Gastrocnemius medialis (tissue), 4 donors: ENCODE measurements at regions not wholly inside any gene's neighbourhood (a gene's known extent, or its start where the extent isn't known, plus 50 kb on each side); places are given as distances from the start of the nearest gene placed in this dataset.

Experiments used
- ATAC-seq, 2 donors: fragments of 150-250 bp; one replicate each; pipeline ENCODE4 v1.9.1; 2016
- DNase-seq, 2 donors: peaks; one replicate each; pipeline ENCODE4 v3.0.0-alpha.2; 2019
- H3K27ac ChIP-seq, 4 donors: fragments of 200-600 bp; sonication (generic); 1 replicate in 1 of 4; 2 replicates in 3 of 4; pipeline ENCODE4 v1.5.1; 2016 to 2018; ENCODE audit warnings: mild to moderate bottlenecking in 2 of 4, moderate library complexity in 1 of 4
- H3K27me3 ChIP-seq, 3 donors: fragments of 200-600 bp; sonication (generic) in 2 of 3; 1 replicate in 1 of 3; 2 replicates in 2 of 3; pipeline versions ENCODE4 v1.5.1 to v1.6.0; 2016 to 2019; ENCODE audit warnings: mild to moderate bottlenecking in 1 of 3, moderate library complexity in 1 of 3
- H3K36me3 ChIP-seq, 2 donors: fragments of 200-600 bp; sonication (generic) in 1 of 2; one replicate each; pipeline ENCODE4 v1.5.1; 2017 to 2018
- H3K4me1 ChIP-seq, 2 donors: fragments of 200-600 bp; sonication (generic) in 1 of 2; one replicate each; pipeline ENCODE4 v1.5.1; 2016 to 2017; ENCODE audit warnings: mild to moderate bottlenecking in 2 of 2
- H3K4me3 ChIP-seq, 4 donors: fragments of 200-600 bp; sonication (generic) in 3 of 4; 1 replicate in 1 of 4; 2 replicates in 3 of 4; pipeline ENCODE4 v1.5.1; 2016 to 2019; ENCODE audit warnings: mild to moderate bottlenecking in 2 of 4
- H3K9me3 ChIP-seq, 3 donors: fragments of 200-600 bp; sonication (generic) in 2 of 3; 1 replicate in 1 of 3; 2 replicates in 2 of 3; pipeline ENCODE4 v1.5.1; 2016 to 2019
- CTCF ChIP-seq, 5 experiments: fragments of 450-650 bp in 3 of 5; fragments of 200-600 bp in 2 of 5; sonication (generic) in 2 of 5; IDR thresholded peaks in 4 of 5; conservative IDR thresholded peaks in 1 of 5; 1 replicate in 4 of 5; 2 replicates in 1 of 5; pipeline ENCODE4 v1.5.1; 2016 to 2019; ENCODE audit warnings: antibody characterized with exemption in 5 of 5, mild to moderate bottlenecking in 3 of 5, moderate library complexity in 3 of 5
- POLR2A ChIP-seq, 2 donors: fragments of 450-650 bp; IDR thresholded peaks; one replicate each; pipeline ENCODE4 v1.6.1; 2017; ENCODE audit warnings: antibody characterized with exemption in 2 of 2, mild to moderate bottlenecking in 2 of 2, moderate library complexity in 2 of 2
- in situ Hi-C, 4 donors: fragments of 200-750 bp; cut with MboI; loops; one replicate each; pipeline versions ENCODE4 v1.15.0 to v1.8.0; 2017; ENCODE audit warnings: low sequenced_read_pairs in 4 of 4
- intact Hi-C: fragments of 100-400 bp; cut with DNase I; formaldehyde crosslinking; loops from one replicate; pipeline ENCODE4 v1.15.1; 2023; ENCODE audit warnings: low total_unique reads

- Histone ChIP-seq H3K4me1 (peaks cover 0 to 15% of the 10 kb centered on the region in 2 donors), H3K27ac (no peak overlapping the region), H3K36me3 (no peaks in the 10 kb centered on the region), H3K9me3 (no peaks in the 10 kb centered on the region), H3K4me3 (no peak overlapping the region), H3K27me3 (no peaks in the 10 kb centered on the region)
- TF ChIP-seq POLR2A (IDR thresholded peaks at IDR 0.05) (no peak), CTCF (IDR thresholded peaks at IDR 0.05 in 4 of 5, conservative IDR thresholded peaks at IDR 0.05 in 1 of 5) (no peak)
- DNase-seq (peak in 1 of 2 donors; percentile 29), ATAC-seq (no peak)
- in situ Hi-C loops: no loop called here
- intact Hi-C loops: loop anchor here (5.0 kb wide), 2 partner anchors 156 to 306 kb away; partner anchors contain the start of gene ACKR3
Measured at GRCh38 chr2:236872981-236873380, 212.7 kb upstream of the COPS8 start.

- in situ Hi-C loops (no loop called here), intact Hi-C loops (loop anchor here (5.0 kb wide), 2 partner anchors 156 to 306 kb away; partner anchors contain the start of gene ACKR3)
- Histone ChIP-seq H3K27ac (no peak overlapping the region), H3K27me3 (no peaks in the 10 kb centered on the region), H3K36me3 (no peaks in the 10 kb centered on the region), H3K4me1 (peaks cover 0 to 15% of the 10 kb centered on the region in 2 donors), H3K4me3 (no peak overlapping the region), H3K9me3 (no peaks in the 10 kb centered on the region)
- ATAC-seq (no peak), DNase-seq (no peak)
- no peak for TF ChIP-seq CTCF (IDR thresholded peaks at IDR 0.05 in 4 of 5, conservative IDR thresholded peaks at IDR 0.05 in 1 of 5)
Measured at GRCh38 chr2:236873636-236874035, 212.1 kb upstream of the COPS8 start.

DNA sequence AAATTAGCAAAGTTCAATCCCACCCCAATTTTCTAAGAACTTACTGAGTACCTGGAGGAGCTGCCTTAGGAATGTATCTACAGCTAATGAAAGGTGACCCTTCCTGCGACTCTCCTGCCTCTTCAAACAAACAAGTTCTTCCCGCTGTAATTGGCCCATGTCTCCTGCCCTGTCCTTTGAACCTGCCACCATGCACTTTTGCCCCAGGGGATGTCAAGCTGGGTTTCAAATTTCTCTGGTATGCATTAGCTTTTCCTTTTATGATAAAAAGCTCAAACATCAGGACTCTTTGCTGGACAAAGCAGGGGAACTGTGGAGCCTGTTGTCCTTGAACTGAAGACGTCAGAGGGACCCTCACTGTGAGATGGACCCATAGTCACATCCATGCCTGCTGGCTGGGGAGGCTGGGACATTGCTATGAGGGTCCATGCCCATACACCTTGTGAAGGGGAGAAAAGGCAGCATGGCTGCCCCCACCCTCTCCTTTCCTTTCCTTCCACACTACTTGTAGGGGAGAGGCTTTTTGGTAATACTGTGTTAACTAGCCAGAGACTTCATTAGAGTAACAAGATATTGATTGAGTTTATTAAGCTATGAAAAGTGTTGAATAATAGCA, 210.7 kb upstream of the COPS8 start:
- H3K4me1 ChIP-seq: peaks cover 0 to 15% of the 10 kb centered on the region in 2 donors
- in situ Hi-C loops: no loop called here
- no peaks in the 10 kb centered on the region for H3K27me3 ChIP-seq
- no peak for DNase-seq
- peak overlapping the region in 1 of 4 donors; percentile 5 for H3K27ac ChIP-seq
- no peaks in the 10 kb centered on the region for H3K36me3 ChIP-seq
- TF ChIP-seq CTCF (IDR thresholded peaks at IDR 0.05 in 4 of 5, conservative IDR thresholded peaks at IDR 0.05 in 1 of 5) (no peak), POLR2A (IDR thresholded peaks at IDR 0.05) (no peak)
- ATAC-seq: no peak
- no peaks in the 10 kb centered on the region for H3K9me3 ChIP-seq
- H3K4me3 ChIP-seq: no peak overlapping the region
- intact Hi-C loops: loop anchor here (5.0 kb wide), 2 partner anchors 158 to 308 kb away; partner anchors contain the start of gene ACKR3

DNA sequence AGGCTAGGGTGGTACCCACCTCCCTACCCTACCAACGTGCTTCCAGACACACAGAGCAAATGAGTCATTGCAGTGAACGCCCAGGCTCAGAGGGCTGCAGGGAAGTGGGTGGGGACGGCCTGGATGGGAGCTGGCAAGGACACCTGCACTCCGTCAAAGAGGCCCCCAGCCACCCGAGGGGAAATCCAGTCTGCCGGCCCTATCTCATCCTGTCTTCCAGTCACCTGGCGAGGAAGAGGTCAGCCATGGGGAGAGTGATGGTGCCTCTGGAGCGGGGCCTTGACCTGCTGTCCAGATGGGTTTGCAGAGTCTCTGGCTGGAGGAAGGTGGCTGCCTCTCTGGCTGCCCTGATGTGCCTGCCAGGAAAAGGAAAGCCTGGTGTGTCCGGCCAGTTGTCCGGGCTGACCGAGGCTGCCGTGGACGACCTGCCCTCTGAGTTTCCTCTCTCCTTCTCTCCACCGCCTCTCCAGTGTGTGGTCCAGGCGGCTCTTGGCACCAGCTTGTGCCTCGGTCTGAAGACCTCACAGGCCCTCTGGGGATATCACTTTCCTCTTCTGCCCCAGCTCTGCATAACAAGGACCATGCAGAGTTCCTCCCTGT, 209.7 kb upstream of the COPS8 start:
- in situ Hi-C loops (no loop called here), intact Hi-C loops (no loop called here)
- DNase-seq (peak in 1 of 2 donors; percentile 60), ATAC-seq (peak; percentile 24 to 59)
- Histone ChIP-seq H3K4me3 (no peak overlapping the region), H3K27ac (peak overlapping the region in 2 of 4 donors; percentile 15 to 51), H3K27me3 (no peaks in the 10 kb centered on the region), H3K36me3 (no peaks in the 10 kb centered on the region), H3K4me1 (peaks cover 0 to 14% of the 10 kb centered on the region in 2 donors), H3K9me3 (no peaks in the 10 kb centered on the region)
- TF ChIP-seq CTCF (IDR thresholded peaks at IDR 0.05 in 4 of 5, conservative IDR thresholded peaks at IDR 0.05 in 1 of 5) (no peak), POLR2A (IDR thresholded peaks at IDR 0.05) (no peak)
